GM18502 (cell line): ENCODE measurements at regions not wholly inside any gene's neighbourhood (a gene's known extent, or its start where the extent isn't known, plus 50 kb on each side); places are given as distances from the start of the nearest gene placed in this dataset.
"Not testable (repeated sequence)": the region's sequence is repeated elsewhere in the genome, so short reads cannot be mapped to it uniquely, and the experiment has no call there.

Experiments
- ATAC-seq: cut with Tn5 transposase; IDR thresholded peaks from one replicate; pipeline ENCODE4 v1.9.1; 2021; ENCODE audit warnings: mild to moderate bottlenecking; ENCODE audit not compliant: unreplicated experiment, poor library complexity

GRCh38 chr5:152066784-152067183, 142.1 kb upstream of the GLRA1 start:
- ATAC-seq = no peak

- ATAC-seq = no peak
Measured at GRCh38 chr5:152063004-152063403, 138.4 kb upstream of the GLRA1 start.

- no peak for ATAC-seq
Measured at GRCh38 chr5:152061095-152061494, 136.4 kb upstream of the GLRA1 start.

- ATAC-seq = no peak
Measured at GRCh38 chr5:152058267-152058666, 133.6 kb upstream of the GLRA1 start.

GRCh38 chr5:152056931-152057330, 132.3 kb upstream of the GLRA1 start:
- ATAC-seq = no peak

- ATAC-seq = no peak
Measured at GRCh38 chr5:152052470-152052869, 127.8 kb upstream of the GLRA1 start.

GRCh38 chr5:152051499-152052454, 127.1 kb upstream of the GLRA1 start:
- ATAC-seq = no peak

GRCh38 chr5:152046361-152046760, 121.7 kb upstream of the GLRA1 start:
- no peak for ATAC-seq

- not testable (repeated sequence) for ATAC-seq
Measured at GRCh38 chr5:152038856-152039255, 114.2 kb upstream of the GLRA1 start.

GRCh38 chr5:152026328-152027024, 101.8 kb upstream of the GLRA1 start:
- not testable (repeated sequence) for ATAC-seq

GRCh38 chr5:152016421-152016820, 91.8 kb upstream of the GLRA1 start:
- no peak for ATAC-seq

GRCh38 chr5:152007653-152008335, 83.1 kb upstream of the GLRA1 start:
- no peak for ATAC-seq

GRCh38 chr5:152004095-152004494, 79.4 kb upstream of the GLRA1 start:
- ATAC-seq = no peak
